ENCODE measurements at regions not wholly inside any gene's neighbourhood (a gene's known extent, or its start where the extent isn't known, plus 50 kb on each side); places are given as distances from the start of the nearest gene placed in this dataset.
"Not testable (repeated sequence)": the region's sequence is repeated elsewhere in the genome, so short reads cannot be mapped to it uniquely, and the experiment has no call there.

DNA sequence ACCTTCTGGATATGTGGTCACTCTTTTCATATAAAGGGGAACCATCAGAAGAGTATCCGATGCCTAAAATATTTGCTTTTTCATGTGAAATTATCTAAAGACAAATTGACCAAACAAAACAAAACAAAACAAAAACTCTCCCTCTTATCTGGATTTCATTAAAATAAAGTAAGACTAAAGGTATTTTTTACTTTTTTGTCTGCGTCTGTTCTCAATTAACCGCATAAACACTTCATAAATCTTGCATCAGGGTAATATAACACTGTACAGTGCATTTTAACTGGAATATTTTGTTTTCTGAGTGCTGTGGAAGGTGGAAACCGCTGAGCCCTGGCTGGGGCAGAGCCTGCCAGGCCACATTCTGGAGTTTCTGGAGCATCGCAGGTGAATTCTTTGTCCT lies 234.1 kb upstream of the ZFP64 start:
- Histone ChIP-seq H3K4me3 (ENCODE audit: low read length) (no peak overlapping the region), H3K4me1 (ENCODE audit: insufficient read depth, low read length) (no peaks in the 10 kb centered on the region), H2AFZ (ENCODE audit: low read depth, low read length) (no peak overlapping the region), H3K27me3 (ENCODE audit: insufficient read depth, low read length) (no peaks in the 10 kb centered on the region), H3K9me3 (ENCODE audit: low read length) (no peaks in the 10 kb centered on the region), H3K36me3 (ENCODE audit: insufficient read depth, low read length) (no peaks in the 10 kb centered on the region)

GRCh38 chr20:52425253-52425652 lies 233.7 kb upstream of the ZFP64 start:
- H2AFZ ChIP-seq (ENCODE audit: low read depth, low read length) = no peak overlapping the region
- H3K4me1 ChIP-seq (ENCODE audit: insufficient read depth, low read length) = no peaks in the 10 kb centered on the region
- H3K4me3 ChIP-seq (ENCODE audit: low read length) = no peak overlapping the region
- no peaks in the 10 kb centered on the region for H3K27me3 ChIP-seq (ENCODE audit: insufficient read depth, low read length)
- H3K36me3 ChIP-seq (ENCODE audit: insufficient read depth, low read length) = no peaks in the 10 kb centered on the region
- no peaks in the 10 kb centered on the region for H3K9me3 ChIP-seq (ENCODE audit: low read length)

GRCh38 chr20:52424357-52424942 lies 232.9 kb upstream of the ZFP64 start:
- H2AFZ ChIP-seq (ENCODE audit: low read depth, low read length); H3K4me3 ChIP-seq (ENCODE audit: low read length); H3K4me1 ChIP-seq (ENCODE audit: insufficient read depth, low read length); H3K9me3 ChIP-seq (ENCODE audit: low read length); H3K27me3 ChIP-seq (ENCODE audit: insufficient read depth, low read length); H3K36me3 ChIP-seq (ENCODE audit: insufficient read depth, low read length): not testable (repeated sequence)

DNA sequence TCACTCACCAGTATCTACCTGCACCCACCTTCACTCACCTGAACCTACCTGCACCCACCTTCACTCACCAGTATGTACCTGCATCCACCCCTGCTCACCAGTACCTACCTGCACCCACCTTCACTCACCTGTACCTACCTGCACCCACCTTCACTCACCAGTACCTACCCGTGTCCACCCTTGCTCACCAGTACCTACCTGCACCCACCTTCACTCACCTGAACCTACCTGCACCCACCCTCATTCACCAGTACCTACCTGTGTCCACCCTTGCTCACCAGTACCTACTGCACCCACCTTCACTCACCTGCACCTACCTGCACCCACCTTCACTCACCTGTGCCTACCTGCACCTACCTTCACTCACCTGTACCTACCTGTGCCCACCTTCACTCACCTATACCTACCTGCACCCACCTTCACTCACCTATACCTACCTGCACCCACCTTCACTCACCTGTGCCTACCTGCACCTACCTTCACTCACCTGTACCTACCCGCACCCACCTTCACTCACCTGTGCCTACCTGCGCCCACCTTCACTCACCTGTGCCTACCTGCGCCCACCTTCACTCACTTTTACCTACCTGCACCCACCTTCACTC lies 232.1 kb upstream of the ZFP64 start:
- H3K27me3 ChIP-seq (ENCODE audit: insufficient read depth, low read length); H3K4me1 ChIP-seq (ENCODE audit: insufficient read depth, low read length); H3K36me3 ChIP-seq (ENCODE audit: insufficient read depth, low read length); H2AFZ ChIP-seq (ENCODE audit: low read depth, low read length); H3K4me3 ChIP-seq (ENCODE audit: low read length); H3K9me3 ChIP-seq (ENCODE audit: low read length): not testable (repeated sequence)

DNA sequence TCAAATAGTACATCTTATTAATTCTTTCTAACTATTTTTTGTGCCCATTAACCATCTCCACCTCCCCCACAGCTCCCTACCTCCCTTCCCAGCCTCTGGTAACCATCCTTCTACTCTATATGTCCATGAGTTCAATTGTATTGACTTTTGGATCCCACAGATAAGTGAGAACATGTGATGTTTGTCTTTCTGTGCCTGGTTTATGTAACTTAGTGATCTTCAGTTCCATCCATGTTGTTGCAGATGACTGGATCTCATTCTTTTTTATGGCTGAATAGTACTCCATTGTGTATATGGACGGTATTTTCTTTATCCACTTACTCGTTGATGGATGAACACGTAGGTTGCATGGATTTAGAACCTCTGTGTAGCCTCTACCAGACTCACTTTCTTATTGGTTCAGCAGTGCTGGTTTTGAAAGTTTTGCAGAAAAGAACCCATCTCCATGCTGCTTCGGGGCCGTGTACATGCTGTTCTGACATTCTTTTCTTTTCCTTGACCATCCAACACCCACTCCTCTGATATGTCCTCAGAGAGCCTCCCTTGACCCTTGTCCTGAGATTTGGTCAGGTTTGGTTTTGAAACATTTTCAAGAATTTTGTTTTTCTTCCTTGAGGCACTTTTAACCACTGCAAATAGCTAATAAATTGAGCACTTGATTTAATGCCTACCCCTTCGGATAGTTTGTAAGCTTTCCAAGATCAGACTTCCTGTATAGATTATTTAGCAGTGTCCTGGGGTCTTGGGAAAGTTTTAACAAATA lies 231.2 kb upstream of the ZFP64 start:
- H3K27me3 ChIP-seq (ENCODE audit: insufficient read depth, low read length) = no peaks in the 10 kb centered on the region
- H2AFZ ChIP-seq (ENCODE audit: low read depth, low read length) = no peak overlapping the region
- no peak overlapping the region for H3K4me3 ChIP-seq (ENCODE audit: low read length)
- H3K4me1 ChIP-seq (ENCODE audit: insufficient read depth, low read length) = no peaks in the 10 kb centered on the region
- H3K9me3 ChIP-seq (ENCODE audit: low read length) = no peaks in the 10 kb centered on the region
- no peaks in the 10 kb centered on the region for H3K36me3 ChIP-seq (ENCODE audit: insufficient read depth, low read length)

- no peaks in the 10 kb centered on the region for H3K9me3 ChIP-seq (ENCODE audit: low read length)
These were observed 229.2 kb upstream of the ZFP64 start for GRCh38 chr20:52420805-52421204.

GRCh38 chr20:52419205-52419604 lies 227.6 kb upstream of the ZFP64 start:
- no peak overlapping the region for H2AFZ ChIP-seq (ENCODE audit: low read depth, low read length)
- no peaks in the 10 kb centered on the region for H3K27me3 ChIP-seq (ENCODE audit: insufficient read depth, low read length)
- H3K36me3 ChIP-seq (ENCODE audit: insufficient read depth, low read length) = no peaks in the 10 kb centered on the region
- no peaks in the 10 kb centered on the region for H3K9me3 ChIP-seq (ENCODE audit: low read length)
- H3K4me1 ChIP-seq (ENCODE audit: insufficient read depth, low read length) = no peaks in the 10 kb centered on the region
- no peak overlapping the region for H3K4me3 ChIP-seq (ENCODE audit: low read length)

More at GRCh38 chr20:52420805-52421204, 229.2 kb upstream of the ZFP64 start:
- Histone ChIP-seq H3K4me3 (ENCODE audit: low read length) (no peak overlapping the region), H3K4me1 (ENCODE audit: insufficient read depth, low read length) (no peaks in the 10 kb centered on the region), H3K27me3 (ENCODE audit: insufficient read depth, low read length) (no peaks in the 10 kb centered on the region), H3K36me3 (ENCODE audit: insufficient read depth, low read length) (no peaks in the 10 kb centered on the region), H2AFZ (ENCODE audit: low read depth, low read length) (no peak overlapping the region)

- H3K4me3 ChIP-seq (ENCODE audit: low read length) = no peak overlapping the region
- H2AFZ ChIP-seq (ENCODE audit: low read depth, low read length) = no peak overlapping the region
- no peaks in the 10 kb centered on the region for H3K36me3 ChIP-seq (ENCODE audit: insufficient read depth, low read length)
- no peaks in the 10 kb centered on the region for H3K27me3 ChIP-seq (ENCODE audit: insufficient read depth, low read length)
- H3K9me3 ChIP-seq (ENCODE audit: low read length) = no peaks in the 10 kb centered on the region
- no peaks in the 10 kb centered on the region for H3K4me1 ChIP-seq (ENCODE audit: insufficient read depth, low read length)
These were observed 225.4 kb upstream of the ZFP64 start for GRCh38 chr20:52416953-52417352.

- H3K9me3 ChIP-seq (ENCODE audit: low read length) = no peaks in the 10 kb centered on the region
- no peak overlapping the region for H3K4me3 ChIP-seq (ENCODE audit: low read length)
- no peaks in the 10 kb centered on the region for H3K36me3 ChIP-seq (ENCODE audit: insufficient read depth, low read length)
- H3K27me3 ChIP-seq (ENCODE audit: insufficient read depth, low read length) = no peaks in the 10 kb centered on the region
- H3K4me1 ChIP-seq (ENCODE audit: insufficient read depth, low read length) = peaks cover 14% of the 10 kb centered on the region
- H2AFZ ChIP-seq (ENCODE audit: low read depth, low read length) = no peak overlapping the region
These were observed 220.0 kb upstream of the ZFP64 start for GRCh38 chr20:52411611-52412010.

- Histone ChIP-seq H3K4me1 (ENCODE audit: insufficient read depth, low read length) (peaks cover 14% of the 10 kb centered on the region), H3K27me3 (ENCODE audit: insufficient read depth, low read length) (no peaks in the 10 kb centered on the region), H3K4me3 (ENCODE audit: low read length) (no peak overlapping the region), H3K36me3 (ENCODE audit: insufficient read depth, low read length) (no peaks in the 10 kb centered on the region), H2AFZ (ENCODE audit: low read depth, low read length) (no peak overlapping the region), H3K9me3 (ENCODE audit: low read length) (no peaks in the 10 kb centered on the region)
These were observed 219.2 kb upstream of the ZFP64 start for GRCh38 chr20:52410731-52411234.

DNA sequence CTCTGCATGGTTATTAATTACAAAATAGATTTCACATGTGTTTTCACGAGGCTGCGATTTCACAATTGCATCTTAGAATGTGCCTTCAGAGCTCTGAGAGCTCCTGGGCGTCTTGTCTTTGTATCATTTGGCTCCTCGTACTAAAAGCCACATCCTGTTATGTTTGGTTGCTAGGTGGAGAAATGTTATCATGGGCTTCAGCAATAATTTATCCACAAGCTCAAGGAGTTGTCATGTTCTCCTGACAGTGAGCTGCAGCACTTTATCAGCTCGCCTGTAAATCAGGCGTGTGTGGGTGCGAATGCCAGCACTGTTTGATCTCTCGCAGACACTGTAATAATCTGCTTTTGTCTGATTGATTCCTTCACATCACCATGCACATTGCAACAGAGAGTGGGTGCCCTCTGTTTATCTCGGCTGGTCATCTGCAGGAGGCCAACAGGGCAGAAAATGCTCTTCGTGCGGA lies 218.6 kb upstream of the ZFP64 start:
- H3K36me3 ChIP-seq (ENCODE audit: insufficient read depth, low read length) = no peaks in the 10 kb centered on the region
- no peak overlapping the region for H3K4me3 ChIP-seq (ENCODE audit: low read length)
- no peaks in the 10 kb centered on the region for H3K27me3 ChIP-seq (ENCODE audit: insufficient read depth, low read length)
- no peak overlapping the region for H2AFZ ChIP-seq (ENCODE audit: low read depth, low read length)
- no peaks in the 10 kb centered on the region for H3K9me3 ChIP-seq (ENCODE audit: low read length)
- H3K4me1 ChIP-seq (ENCODE audit: insufficient read depth, low read length) = peaks cover 14% of the 10 kb centered on the region

DNA sequence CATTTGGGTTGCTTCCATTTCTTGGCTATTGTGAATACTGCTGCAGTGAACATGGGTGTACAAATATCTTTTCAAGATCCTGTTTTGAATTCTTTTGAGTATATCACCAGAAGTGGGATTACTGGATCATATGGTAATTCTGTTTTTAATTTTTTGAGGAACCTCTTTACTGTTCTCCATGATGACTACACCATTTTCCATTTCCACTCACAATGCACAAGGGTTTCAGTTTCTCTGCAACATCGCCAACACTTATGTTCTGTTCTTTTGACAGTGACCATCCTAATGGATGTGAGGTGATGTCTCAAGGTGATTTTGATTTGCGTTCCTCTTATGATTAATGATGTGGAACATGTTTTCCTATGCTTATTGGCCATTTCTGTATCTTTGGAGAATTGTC lies 214.4 kb upstream of the ZFP64 start:
- Histone ChIP-seq H3K27me3 (ENCODE audit: insufficient read depth, low read length) (no peaks in the 10 kb centered on the region), H2AFZ (ENCODE audit: low read depth, low read length) (no peak overlapping the region), H3K36me3 (ENCODE audit: insufficient read depth, low read length) (no peaks in the 10 kb centered on the region), H3K9me3 (ENCODE audit: low read length) (no peaks in the 10 kb centered on the region), H3K4me3 (ENCODE audit: low read length) (no peak overlapping the region), H3K4me1 (ENCODE audit: insufficient read depth, low read length) (peaks cover 8% of the 10 kb centered on the region)

GRCh38 chr20:52405417-52405816 lies 213.8 kb upstream of the ZFP64 start:
- Histone ChIP-seq H3K4me1 (ENCODE audit: insufficient read depth, low read length) (peaks cover 3% of the 10 kb centered on the region), H3K27me3 (ENCODE audit: insufficient read depth, low read length) (no peaks in the 10 kb centered on the region), H3K36me3 (ENCODE audit: insufficient read depth, low read length) (no peaks in the 10 kb centered on the region), H3K9me3 (ENCODE audit: low read length) (no peaks in the 10 kb centered on the region), H3K4me3 (ENCODE audit: low read length) (no peak overlapping the region), H2AFZ (ENCODE audit: low read depth, low read length) (no peak overlapping the region)
